Psoas muscle (tissue), 7 donors: ENCODE measurements at regions not wholly inside any gene's neighbourhood (a gene's known extent, or its start where the extent isn't known, plus 50 kb on each side); places are given as distances from the start of the nearest gene placed in this dataset.

ENCODE experiments used
- ATAC-seq, 4 donors: fragments of 200-7000 bp; cut with Tn5 transposase; one replicate each; pipeline ENCODE4 v1.9.1; 2020; ENCODE audit warnings: moderate library complexity in 3 of 4, mild to moderate bottlenecking in 2 of 4
- DNase-seq, 2 donors: peaks; one replicate each; pipeline ENCODE4 v3.0.0-alpha.2; 2020
- H3K27ac ChIP-seq: fragments of 200-600 bp; one replicate; pipeline ENCODE4 v1.8.0; 2022
- H3K27me3 ChIP-seq, 3 donors: fragments of 200-600 bp in 1 of 3; one replicate each; pipeline versions ENCODE4 v1.6.1 to v1.8.0; 2013 to 2022; ENCODE audit warnings: low read length in 2 of 3, mild to moderate bottlenecking in 2 of 3, moderate library complexity in 1 of 3; ENCODE audit not compliant: insufficient read depth in 3 of 3
- H3K36me3 ChIP-seq, 2 donors: fragments of 200-600 bp in 1 of 2; one replicate each; pipeline versions ENCODE4 v1.6.1 to v1.8.0; 2013 to 2022; ENCODE audit warnings: low read depth in 1 of 2, mild to moderate bottlenecking in 1 of 2, moderate library complexity in 1 of 2; ENCODE audit not compliant: insufficient read depth in 1 of 2
- H3K4me1 ChIP-seq: fragments of 200-600 bp; one replicate; pipeline ENCODE4 v1.8.0; 2022
- H3K4me3 ChIP-seq: fragments of 200-600 bp; one replicate; pipeline ENCODE4 v1.8.0; 2022; ENCODE audit warnings: mild to moderate bottlenecking
- H3K9me3 ChIP-seq: fragments of 200-600 bp; one replicate; pipeline ENCODE4 v1.8.0; 2022
- WGBS, 3 donors: extraction: QIAGEN DNeasy Blood & Tissue Kit; methylation state at CpG; one replicate each; pipeline versions ENCODE4 v1.1.6 to v1.1.7; 2013; 5-methylcytosine and 5-hydroxymethylcytosine counted together
- intact Hi-C, 2 donors: fragments of 100-400 bp; cut with DNase I; formaldehyde crosslinking; loops; one replicate each; pipeline versions ENCODE4 v1.11.0 to v1.14.2; 2022
- TF ChIP-seq, protein P1 (sequence below): fragments of 200-600 bp; IDR thresholded peaks from one replicate; pipeline ENCODE4 v1.8.0; 2022; ENCODE audit warnings: antibody characterized with exemption
- donor health status: healthy with polysubstance abuse.
- donor health status: DM: no; HTN: no; CAD: no; lungs with moderate emphysema.
- donor health status: Bipolar disorder and iron deficiency.
- donor health status: healthy.
- donor health status: DM: yes; HTN: yes; CAD: no.
- donor health status: DM: no; HTN: no; CAD: no.
- donor health status: DM: yes; HTN: yes; CAD: no.

DNA sequence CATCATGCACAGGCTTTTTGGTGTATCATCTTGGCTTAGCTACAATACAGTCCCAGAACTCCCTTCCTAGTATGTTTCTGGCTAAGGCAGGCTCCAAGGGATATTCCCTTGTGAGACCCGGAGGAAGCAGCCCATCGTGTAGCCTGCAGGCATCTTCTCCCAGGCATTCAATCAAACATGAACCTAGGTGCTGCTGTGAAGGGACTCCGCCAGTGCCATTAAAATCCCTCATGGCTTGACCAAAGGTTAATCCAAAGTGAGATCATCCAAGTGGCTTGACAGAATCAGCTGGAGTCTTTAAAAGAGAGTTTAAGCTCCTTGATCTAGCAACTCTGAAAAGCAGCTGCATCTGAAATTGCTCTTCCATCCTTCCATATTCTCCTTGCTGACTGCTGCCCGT, 333.9 kb downstream of the DIRAS2 start:
- 35 to 44% (median 39%) methylated on average over 4 of the region's 4 CpGs for WGBS, 3 donors
- no peaks in the 10 kb centered on the region for H3K9me3 ChIP-seq
- H3K27ac ChIP-seq = no peak overlapping the region
- peaks cover 0 to 5% (median 3%) of the 10 kb centered on the region in 3 donors for H3K27me3 ChIP-seq
- no peaks in the 10 kb centered on the region for H3K4me1 ChIP-seq
- TF ChIP-seq, protein P1, sequence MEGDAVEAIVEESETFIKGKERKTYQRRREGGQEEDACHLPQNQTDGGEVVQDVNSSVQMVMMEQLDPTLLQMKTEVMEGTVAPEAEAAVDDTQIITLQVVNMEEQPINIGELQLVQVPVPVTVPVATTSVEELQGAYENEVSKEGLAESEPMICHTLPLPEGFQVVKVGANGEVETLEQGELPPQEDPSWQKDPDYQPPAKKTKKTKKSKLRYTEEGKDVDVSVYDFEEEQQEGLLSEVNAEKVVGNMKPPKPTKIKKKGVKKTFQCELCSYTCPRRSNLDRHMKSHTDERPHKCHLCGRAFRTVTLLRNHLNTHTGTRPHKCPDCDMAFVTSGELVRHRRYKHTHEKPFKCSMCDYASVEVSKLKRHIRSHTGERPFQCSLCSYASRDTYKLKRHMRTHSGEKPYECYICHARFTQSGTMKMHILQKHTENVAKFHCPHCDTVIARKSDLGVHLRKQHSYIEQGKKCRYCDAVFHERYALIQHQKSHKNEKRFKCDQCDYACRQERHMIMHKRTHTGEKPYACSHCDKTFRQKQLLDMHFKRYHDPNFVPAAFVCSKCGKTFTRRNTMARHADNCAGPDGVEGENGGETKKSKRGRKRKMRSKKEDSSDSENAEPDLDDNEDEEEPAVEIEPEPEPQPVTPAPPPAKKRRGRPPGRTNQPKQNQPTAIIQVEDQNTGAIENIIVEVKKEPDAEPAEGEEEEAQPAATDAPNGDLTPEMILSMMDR = no peak
- no peaks in the 10 kb centered on the region for H3K36me3 ChIP-seq
- no peak for ATAC-seq
- no peak overlapping the region for H3K4me3 ChIP-seq
- DNase-seq = no peak
- intact Hi-C loops = no loop called here

DNA sequence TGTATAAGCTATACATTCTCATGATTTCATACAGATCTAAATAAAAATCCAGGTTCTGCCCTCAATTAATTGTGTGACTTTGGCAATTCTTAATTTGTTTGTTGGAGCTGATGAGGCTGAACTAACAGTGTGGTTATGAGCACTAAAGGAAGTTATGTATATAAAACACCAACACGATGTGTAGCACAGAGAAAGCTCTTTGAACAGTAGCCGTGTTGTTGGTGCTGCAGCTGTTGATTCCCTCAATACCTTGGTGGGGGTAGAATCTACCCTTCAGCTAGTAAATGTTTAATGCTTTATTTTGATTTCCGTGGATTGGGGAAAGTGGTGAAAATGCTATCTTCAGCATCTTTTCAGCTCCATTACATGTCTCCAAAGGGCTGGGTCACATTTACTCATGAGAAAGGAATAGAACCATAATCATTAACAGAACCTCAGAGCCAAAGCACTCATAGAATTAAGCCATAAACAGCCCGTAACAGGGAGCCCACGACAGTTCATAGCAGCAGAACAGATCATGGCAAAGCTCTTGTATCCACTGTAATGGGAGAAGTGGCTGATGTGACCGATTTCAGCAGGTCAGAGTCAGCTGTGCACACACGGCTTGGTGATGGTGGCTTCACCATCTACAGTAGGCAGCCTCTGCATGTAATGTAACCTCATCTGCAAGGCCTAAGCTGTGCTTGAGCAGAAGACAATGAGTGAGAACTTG, 332.7 kb downstream of the DIRAS2 start:
- H3K27me3 ChIP-seq = peaks cover 0 to 3% (median 3%) of the 10 kb centered on the region in 3 donors
- H3K36me3 ChIP-seq = no peaks in the 10 kb centered on the region
- H3K27ac ChIP-seq = no peak overlapping the region
- no peaks in the 10 kb centered on the region for H3K9me3 ChIP-seq
- TF ChIP-seq, protein P1 = no peak
- ATAC-seq (no peak), DNase-seq (no peak)
- H3K4me1 ChIP-seq = no peaks in the 10 kb centered on the region
- no peak overlapping the region for H3K4me3 ChIP-seq
- WGBS, 3 donors = 70 to 77% (median 76%) methylated on average over 7 of the region's 7 CpGs
- intact Hi-C loops = no loop called here

DNA sequence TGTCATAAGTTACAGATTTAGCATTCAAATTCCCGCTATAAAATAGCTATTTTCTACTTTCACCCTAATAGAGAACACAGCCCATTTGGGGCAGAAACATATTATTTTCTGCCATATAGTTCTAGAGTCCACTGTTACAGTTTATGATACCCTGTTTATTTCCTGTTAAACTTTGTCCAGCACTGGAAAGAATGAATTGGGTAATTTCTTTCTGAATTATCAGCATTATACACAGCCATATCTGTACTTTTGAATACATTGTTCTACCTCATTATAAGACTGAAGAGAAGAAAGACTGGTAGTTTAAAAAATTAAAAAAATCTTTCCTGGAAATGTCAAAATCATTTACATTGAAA, 332.1 kb downstream of the DIRAS2 start:
- intact Hi-C loops = no loop called here
- peaks cover 0 to 3% (median 3%) of the 10 kb centered on the region in 3 donors for H3K27me3 ChIP-seq
- H3K27ac ChIP-seq = no peak overlapping the region
- ATAC-seq (no peak), DNase-seq (no peak)
- no peaks in the 10 kb centered on the region for H3K4me1 ChIP-seq
- H3K9me3 ChIP-seq = no peaks in the 10 kb centered on the region
- TF ChIP-seq, protein P1 = no peak
- 94 to 99% (median 94%) methylated on average over 1 of the region's 1 CpG for WGBS, 3 donors
- H3K36me3 ChIP-seq = no peaks in the 10 kb centered on the region
- no peak overlapping the region for H3K4me3 ChIP-seq

DNA sequence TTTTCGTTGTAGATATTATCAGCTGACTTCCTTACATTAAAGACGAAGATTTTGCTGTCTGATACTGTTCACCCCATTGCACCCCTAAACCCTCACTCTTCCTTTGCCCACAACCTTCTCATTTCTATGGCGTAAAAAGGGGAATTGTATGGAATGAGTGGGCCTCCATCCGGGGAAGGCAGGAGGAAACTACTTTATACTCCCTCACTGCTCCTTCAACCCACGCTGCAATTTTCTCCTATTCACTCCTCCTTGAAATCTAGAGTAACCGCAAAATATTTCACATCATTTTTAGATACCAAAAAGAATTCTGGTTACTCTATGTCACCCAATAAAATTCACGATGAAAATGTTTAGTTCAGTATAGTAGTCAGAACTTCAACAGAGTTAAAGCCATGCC, 330.8 kb downstream of the DIRAS2 start:
- DNase-seq (no peak), ATAC-seq (no peak)
- intact Hi-C loops = no loop called here
- Histone ChIP-seq H3K4me3 (no peak overlapping the region), H3K27ac (no peak overlapping the region), H3K36me3 (no peaks in the 10 kb centered on the region), H3K27me3 (peaks cover 0 to 4% (median 0%) of the 10 kb centered on the region in 3 donors), H3K9me3 (no peaks in the 10 kb centered on the region), H3K4me1 (no peaks in the 10 kb centered on the region)
- TF ChIP-seq, protein P1 = no peak
- 83 to 89% (median 83%) methylated on average over 7 of the region's 7 CpGs for WGBS, 3 donors

DNA sequence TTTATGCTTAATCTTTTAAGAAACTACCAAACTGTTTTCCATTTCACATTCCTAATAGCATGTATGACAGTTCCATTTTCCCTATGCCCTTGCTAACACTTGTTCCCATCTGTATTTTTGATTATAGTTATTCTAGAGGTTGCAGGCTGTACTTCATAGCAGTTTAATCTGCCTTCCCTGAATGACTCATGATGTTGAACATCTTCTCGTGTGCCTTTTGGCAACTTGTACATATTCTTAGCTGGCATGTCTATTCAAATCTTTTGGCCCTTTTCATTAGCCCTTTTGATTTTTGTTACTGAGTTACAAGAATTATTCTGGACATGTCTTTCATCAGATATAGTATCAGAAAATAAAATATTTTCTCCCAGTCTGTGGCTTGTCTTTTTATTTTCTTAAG, 320.3 kb downstream of the DIRAS2 start:
- no peak for ATAC-seq
- TF ChIP-seq, protein P1 = no peak
- Histone ChIP-seq H3K27ac (no peak overlapping the region), H3K4me3 (no peak overlapping the region), H3K9me3 (no peaks in the 10 kb centered on the region), H3K27me3 (peaks cover 0 to 2% (median 0%) of the 10 kb centered on the region in 3 donors), H3K4me1 (no peaks in the 10 kb centered on the region), H3K36me3 (no peaks in the 10 kb centered on the region)
- 3 to 21% (median 12%) methylated on average over 1 of the region's 1 CpG for WGBS, 3 donors
- DNase-seq = no peak
- intact Hi-C loops = no loop called here
